ENCODE measurements at regions not wholly inside any gene's neighbourhood (a gene's known extent, or its start where the extent isn't known, plus 50 kb on each side); places are given as distances from the start of the nearest gene placed in this dataset.

- TF ChIP-seq ATF3 (IDR thresholded peaks at IDR 0.05): no peak
- TF ChIP-seq RAD21 (IDR thresholded peaks at IDR 0.05): no peak
Observed at GRCh38 chr2:14828968-14829367, 196.5 kb downstream of the LRATD1 start (continued).

GRCh38 chr2:14831458-14831857, 198.9 kb downstream of the LRATD1 start:
- no peak for DNase-seq (ENCODE audit: low spot score)
- 83% methylated on average over 3 of the region's 3 CpGs for WGBS
- Histone ChIP-seq H3K36me3 (ENCODE audit: control insufficient read depth in 4 of 4, insufficient read depth in 3 of 4, low read depth in 1 of 4, low read length in 3 of 4) (no peaks in the 10 kb centered on the region), H3K27me3 (ENCODE audit: control insufficient read depth in 4 of 4, insufficient read depth in 4 of 4, low read length in 3 of 4) (no peaks in the 10 kb centered on the region), H3K4me3 (ENCODE audit: low read depth in 1 of 3, low read length in 3 of 3) (no peak overlapping the region), H3K9me3 (ENCODE audit: control insufficient read depth in 4 of 4, low read length in 3 of 4) (peaks cover 0 to 2% (median 0%) of the 10 kb centered on the region in 4 donors), H3K4me1 (ENCODE audit: control insufficient read depth in 4 of 4, insufficient read depth in 4 of 4, low read length in 3 of 4) (no peaks in the 10 kb centered on the region), H3K9ac (ENCODE audit: low read depth in 1 of 2, low read length in 2 of 2) (no peak overlapping the region), H3K27ac (ENCODE audit: low read depth in 1 of 2, low read length in 2 of 2) (no peak overlapping the region)
- TF ChIP-seq ATF3 (IDR thresholded peaks at IDR 0.05) (no peak), NR2F2 (IDR thresholded peaks at IDR 0.05) (no peak), MAX (IDR thresholded peaks at IDR 0.05) (no peak), RAD21 (IDR thresholded peaks at IDR 0.05) (peak in 1 of 2 donors; percentile 26), FOXA1 (IDR thresholded peaks at IDR 0.05) (no peak)

- no peak overlapping the region for H3K4me3 ChIP-seq (ENCODE audit: low read depth in 1 of 3, low read length in 3 of 3)
- no peaks in the 10 kb centered on the region for H3K27me3 ChIP-seq (ENCODE audit: control insufficient read depth in 4 of 4, insufficient read depth in 4 of 4, low read length in 3 of 4)
- H3K27ac ChIP-seq (ENCODE audit: low read depth in 1 of 2, low read length in 2 of 2): no peak overlapping the region
- no peaks in the 10 kb centered on the region for H3K36me3 ChIP-seq (ENCODE audit: control insufficient read depth in 4 of 4, insufficient read depth in 3 of 4, low read depth in 1 of 4, low read length in 3 of 4)
- H3K4me1 ChIP-seq (ENCODE audit: control insufficient read depth in 4 of 4, insufficient read depth in 4 of 4, low read length in 3 of 4): no peaks in the 10 kb centered on the region
- TF ChIP-seq SP1 (IDR thresholded peaks at IDR 0.05) (no peak), RAD21 (IDR thresholded peaks at IDR 0.05) (no peak), HNF4G (IDR thresholded peaks at IDR 0.05) (no peak), ZBTB33 (IDR thresholded peaks at IDR 0.05) (no peak), TAF1 (conservative IDR thresholded peaks at IDR 0.05) (no peak), GABPA (IDR thresholded peaks at IDR 0.05 in 1 of 2, conservative IDR thresholded peaks at IDR 0.05 in 1 of 2) (no peak), FOXA2 (IDR thresholded peaks at IDR 0.05) (no peak), REST (IDR thresholded peaks at IDR 0.05) (no peak), MAX (IDR thresholded peaks at IDR 0.05) (no peak), CTCF (IDR thresholded peaks at IDR 0.05; ENCODE audit: low read depth, low read length, missing input control) (no peak), JUND (IDR thresholded peaks at IDR 0.05) (no peak)
- DNase-seq (ENCODE audit: low spot score): no peak
- H3K9me3 ChIP-seq (ENCODE audit: control insufficient read depth in 4 of 4, low read length in 3 of 4): no peaks in the 10 kb centered on the region
- no peak overlapping the region for H3K9ac ChIP-seq (ENCODE audit: low read depth in 1 of 2, low read length in 2 of 2)
- WGBS: 89% methylated on average over 5 of the region's 5 CpGs
Observed at GRCh38 chr2:14843507-14844204, 211.1 kb downstream of the LRATD1 start.

Measured in liver (tissue), 8 donors.